H1 (cell line): ENCODE measurements at regions not wholly inside any gene's neighbourhood (a gene's known extent, or its start where the extent isn't known, plus 50 kb on each side); places are given as distances from the start of the nearest gene placed in this dataset.

Source experiments
- RBBP5 ChIP-seq: IDR thresholded peaks from 2 replicates; pipeline ENCODE4 v1.7.1; 2012; ENCODE audit warnings: low read depth, mild to moderate bottlenecking, inconsistent platforms, low read length, moderate library complexity, borderline replicate concordance

GRCh38 chr15:53209396-53210042 is 419.4 kb upstream of the ONECUT1 start (continued):
- no peak for TF ChIP-seq RBBP5
